ENCODE measurements at regions not wholly inside any gene's neighbourhood (a gene's known extent, or its start where the extent isn't known, plus 50 kb on each side); places are given as distances from the start of the nearest gene placed in this dataset.

GRCh38 chr2:220041447-220041846, 414.0 kb downstream of the SLC4A3 start:
- Histone ChIP-seq H3K36me3 (ENCODE audit: control insufficient read depth in 5 of 5, insufficient read depth in 5 of 5, low read length in 5 of 5) (no peaks in the 10 kb centered on the region), H3K4me3 (ENCODE audit: low read depth in 1 of 5, low read length in 5 of 5) (no peak overlapping the region), H3K9ac (ENCODE audit: low read length in 5 of 5) (no peak overlapping the region), H3K27ac (ENCODE audit: low read depth, low read length) (no peak overlapping the region), H3K9me3 (ENCODE audit: control insufficient read depth in 5 of 5, low read length in 5 of 5) (no peaks in the 10 kb centered on the region), H3K27me3 (ENCODE audit: control insufficient read depth in 5 of 5, insufficient read depth in 4 of 5, low read length in 5 of 5) (peaks cover 0 to 3% (median 0%) of the 10 kb centered on the region in 5 donors), H3K4me1 (ENCODE audit: control insufficient read depth in 5 of 5, insufficient read depth in 5 of 5, low read length in 5 of 5) (peaks cover 0 to 3% (median 0%) of the 10 kb centered on the region in 5 donors)

GRCh38 chr2:220043155-220043989, 415.9 kb downstream of the SLC4A3 start:
- Histone ChIP-seq H3K9ac (ENCODE audit: low read length in 5 of 5) (no peak overlapping the region), H3K4me3 (ENCODE audit: low read depth in 1 of 5, low read length in 5 of 5) (no peak overlapping the region), H3K27ac (ENCODE audit: low read depth, low read length) (no peak overlapping the region), H3K36me3 (ENCODE audit: control insufficient read depth in 5 of 5, insufficient read depth in 5 of 5, low read length in 5 of 5) (no peaks in the 10 kb centered on the region), H3K4me1 (ENCODE audit: control insufficient read depth in 5 of 5, insufficient read depth in 5 of 5, low read length in 5 of 5) (peaks cover 0 to 3% (median 0%) of the 10 kb centered on the region in 5 donors), H3K9me3 (ENCODE audit: control insufficient read depth in 5 of 5, low read length in 5 of 5) (no peaks in the 10 kb centered on the region), H3K27me3 (ENCODE audit: control insufficient read depth in 5 of 5, insufficient read depth in 4 of 5, low read length in 5 of 5) (peaks cover 0 to 3% (median 0%) of the 10 kb centered on the region in 5 donors)

GRCh38 chr2:220043990-220044335, 416.5 kb downstream of the SLC4A3 start:
- H3K4me1 ChIP-seq (ENCODE audit: control insufficient read depth in 5 of 5, insufficient read depth in 5 of 5, low read length in 5 of 5): peaks cover 0 to 3% (median 0%) of the 10 kb centered on the region in 5 donors
- no peaks in the 10 kb centered on the region for H3K36me3 ChIP-seq (ENCODE audit: control insufficient read depth in 5 of 5, insufficient read depth in 5 of 5, low read length in 5 of 5)
- no peak overlapping the region for H3K27ac ChIP-seq (ENCODE audit: low read depth, low read length)
- no peaks in the 10 kb centered on the region for H3K9me3 ChIP-seq (ENCODE audit: control insufficient read depth in 5 of 5, low read length in 5 of 5)
- H3K27me3 ChIP-seq (ENCODE audit: control insufficient read depth in 5 of 5, insufficient read depth in 4 of 5, low read length in 5 of 5): peaks cover 0 to 3% (median 0%) of the 10 kb centered on the region in 5 donors
- H3K9ac ChIP-seq (ENCODE audit: low read length in 5 of 5): no peak overlapping the region
- no peak overlapping the region for H3K4me3 ChIP-seq (ENCODE audit: low read depth in 1 of 5, low read length in 5 of 5)

DNA sequence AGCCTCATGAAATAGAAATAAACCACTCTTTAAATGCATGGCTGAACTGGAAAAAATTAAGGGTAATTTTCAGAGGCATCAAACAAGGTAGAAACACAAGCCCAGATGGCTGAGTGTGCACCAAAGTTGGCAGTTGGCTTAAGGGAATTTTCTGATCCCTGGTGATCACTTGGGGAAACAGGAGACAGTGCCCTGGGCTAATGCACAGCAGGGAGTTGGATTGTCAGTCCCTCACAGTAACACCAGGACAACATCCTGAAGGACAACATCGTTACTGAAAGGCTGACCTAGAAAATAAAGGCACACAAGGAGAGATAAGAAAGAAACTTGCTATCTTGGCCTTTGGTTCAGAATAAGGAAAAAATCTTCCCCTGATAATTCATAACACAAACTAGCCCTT, 417.0 kb downstream of the SLC4A3 start:
- H3K4me3 ChIP-seq (ENCODE audit: low read depth in 1 of 5, low read length in 5 of 5): no peak overlapping the region
- H3K36me3 ChIP-seq (ENCODE audit: control insufficient read depth in 5 of 5, insufficient read depth in 5 of 5, low read length in 5 of 5): no peaks in the 10 kb centered on the region
- H3K9me3 ChIP-seq (ENCODE audit: control insufficient read depth in 5 of 5, low read length in 5 of 5): no peaks in the 10 kb centered on the region
- H3K4me1 ChIP-seq (ENCODE audit: control insufficient read depth in 5 of 5, insufficient read depth in 5 of 5, low read length in 5 of 5): peaks cover 0 to 3% (median 0%) of the 10 kb centered on the region in 5 donors
- no peak overlapping the region for H3K9ac ChIP-seq (ENCODE audit: low read length in 5 of 5)
- no peak overlapping the region for H3K27ac ChIP-seq (ENCODE audit: low read depth, low read length)
- H3K27me3 ChIP-seq (ENCODE audit: control insufficient read depth in 5 of 5, insufficient read depth in 4 of 5, low read length in 5 of 5): peaks cover 0 to 3% (median 0%) of the 10 kb centered on the region in 5 donors

- Histone ChIP-seq H3K27ac (ENCODE audit: low read depth, low read length) (no peak overlapping the region), H3K27me3 (ENCODE audit: control insufficient read depth in 5 of 5, insufficient read depth in 4 of 5, low read length in 5 of 5) (peaks cover 0 to 1% (median 0%) of the 10 kb centered on the region in 5 donors), H3K4me3 (ENCODE audit: low read depth in 1 of 5, low read length in 5 of 5) (no peak overlapping the region), H3K9me3 (ENCODE audit: control insufficient read depth in 5 of 5, low read length in 5 of 5) (no peaks in the 10 kb centered on the region), H3K4me1 (ENCODE audit: control insufficient read depth in 5 of 5, insufficient read depth in 5 of 5, low read length in 5 of 5) (peaks cover 0 to under 1% (median 0%) of the 10 kb centered on the region in 5 donors), H3K36me3 (ENCODE audit: control insufficient read depth in 5 of 5, insufficient read depth in 5 of 5, low read length in 5 of 5) (no peaks in the 10 kb centered on the region), H3K9ac (ENCODE audit: low read length in 5 of 5) (no peak overlapping the region)
Observed at GRCh38 chr2:220046507-220046906, 419.1 kb downstream of the SLC4A3 start.

GRCh38 chr2:220051716-220052115, 424.3 kb downstream of the SLC4A3 start:
- H3K9me3 ChIP-seq (ENCODE audit: control insufficient read depth in 5 of 5, low read length in 5 of 5): peaks cover 0 to 8% (median 0%) of the 10 kb centered on the region in 5 donors
- H3K27me3 ChIP-seq (ENCODE audit: control insufficient read depth in 5 of 5, insufficient read depth in 4 of 5, low read length in 5 of 5): no peaks in the 10 kb centered on the region
- H3K9ac ChIP-seq (ENCODE audit: low read length in 5 of 5): no peak overlapping the region
- H3K36me3 ChIP-seq (ENCODE audit: control insufficient read depth in 5 of 5, insufficient read depth in 5 of 5, low read length in 5 of 5): no peaks in the 10 kb centered on the region
- H3K4me3 ChIP-seq (ENCODE audit: low read depth in 1 of 5, low read length in 5 of 5): no peak overlapping the region
- H3K4me1 ChIP-seq (ENCODE audit: control insufficient read depth in 5 of 5, insufficient read depth in 5 of 5, low read length in 5 of 5): no peaks in the 10 kb centered on the region
- H3K27ac ChIP-seq (ENCODE audit: low read depth, low read length): no peak overlapping the region

- H3K4me1 ChIP-seq (ENCODE audit: control insufficient read depth in 5 of 5, insufficient read depth in 5 of 5, low read length in 5 of 5): no peaks in the 10 kb centered on the region
- no peak overlapping the region for H3K4me3 ChIP-seq (ENCODE audit: low read depth in 1 of 5, low read length in 5 of 5)
- no peak overlapping the region for H3K9ac ChIP-seq (ENCODE audit: low read length in 5 of 5)
- no peaks in the 10 kb centered on the region for H3K27me3 ChIP-seq (ENCODE audit: control insufficient read depth in 5 of 5, insufficient read depth in 4 of 5, low read length in 5 of 5)
- H3K27ac ChIP-seq (ENCODE audit: low read depth, low read length): no peak overlapping the region
- no peaks in the 10 kb centered on the region for H3K36me3 ChIP-seq (ENCODE audit: control insufficient read depth in 5 of 5, insufficient read depth in 5 of 5, low read length in 5 of 5)
- H3K9me3 ChIP-seq (ENCODE audit: control insufficient read depth in 5 of 5, low read length in 5 of 5): peaks cover 0 to 8% (median 0%) of the 10 kb centered on the region in 5 donors
Observed at GRCh38 chr2:220053919-220054318, 426.5 kb downstream of the SLC4A3 start.

GRCh38 chr2:220057391-220057790, 430.0 kb downstream of the SLC4A3 start:
- H3K9ac ChIP-seq (ENCODE audit: low read length in 5 of 5): no peak overlapping the region
- no peaks in the 10 kb centered on the region for H3K27me3 ChIP-seq (ENCODE audit: control insufficient read depth in 5 of 5, insufficient read depth in 4 of 5, low read length in 5 of 5)
- no peak overlapping the region for H3K4me3 ChIP-seq (ENCODE audit: low read depth in 1 of 5, low read length in 5 of 5)
- no peak overlapping the region for H3K27ac ChIP-seq (ENCODE audit: low read depth, low read length)
- peaks cover 0 to 8% (median 0%) of the 10 kb centered on the region in 5 donors for H3K9me3 ChIP-seq (ENCODE audit: control insufficient read depth in 5 of 5, low read length in 5 of 5)
- H3K36me3 ChIP-seq (ENCODE audit: control insufficient read depth in 5 of 5, insufficient read depth in 5 of 5, low read length in 5 of 5): no peaks in the 10 kb centered on the region
- H3K4me1 ChIP-seq (ENCODE audit: control insufficient read depth in 5 of 5, insufficient read depth in 5 of 5, low read length in 5 of 5): no peaks in the 10 kb centered on the region

GRCh38 chr2:220057916-220058315, 430.5 kb downstream of the SLC4A3 start:
- Histone ChIP-seq H3K27ac (ENCODE audit: low read depth, low read length) (no peak overlapping the region), H3K9me3 (ENCODE audit: control insufficient read depth in 5 of 5, low read length in 5 of 5) (peaks cover 0 to 8% (median 0%) of the 10 kb centered on the region in 5 donors), H3K4me3 (ENCODE audit: low read depth in 1 of 5, low read length in 5 of 5) (no peak overlapping the region), H3K36me3 (ENCODE audit: control insufficient read depth in 5 of 5, insufficient read depth in 5 of 5, low read length in 5 of 5) (no peaks in the 10 kb centered on the region), H3K9ac (ENCODE audit: low read length in 5 of 5) (no peak overlapping the region), H3K27me3 (ENCODE audit: control insufficient read depth in 5 of 5, insufficient read depth in 4 of 5, low read length in 5 of 5) (no peaks in the 10 kb centered on the region), H3K4me1 (ENCODE audit: control insufficient read depth in 5 of 5, insufficient read depth in 5 of 5, low read length in 5 of 5) (no peaks in the 10 kb centered on the region)

- H3K27me3 ChIP-seq (ENCODE audit: control insufficient read depth in 5 of 5, insufficient read depth in 4 of 5, low read length in 5 of 5): no peaks in the 10 kb centered on the region
- no peak overlapping the region for H3K9ac ChIP-seq (ENCODE audit: low read length in 5 of 5)
- H3K27ac ChIP-seq (ENCODE audit: low read depth, low read length): no peak overlapping the region
- H3K9me3 ChIP-seq (ENCODE audit: control insufficient read depth in 5 of 5, low read length in 5 of 5): no peaks in the 10 kb centered on the region
- H3K4me1 ChIP-seq (ENCODE audit: control insufficient read depth in 5 of 5, insufficient read depth in 5 of 5, low read length in 5 of 5): no peaks in the 10 kb centered on the region
- H3K4me3 ChIP-seq (ENCODE audit: low read depth in 1 of 5, low read length in 5 of 5): no peak overlapping the region
- H3K36me3 ChIP-seq (ENCODE audit: control insufficient read depth in 5 of 5, insufficient read depth in 5 of 5, low read length in 5 of 5): no peaks in the 10 kb centered on the region
Observed at GRCh38 chr2:220064111-220065030, 436.9 kb downstream of the SLC4A3 start.

All from subcutaneous abdominal adipose tissue (tissue), 5 donors.